Cardiac muscle cell (in vitro differentiated cells and primary cell): ENCODE measurements at regions not wholly inside any gene's neighbourhood (a gene's known extent, or its start where the extent isn't known, plus 50 kb on each side); places are given as distances from the start of the nearest gene placed in this dataset.
A peak's percentile ranks its signal among the peaks of the same experiment; 100 is the strongest.

Experiments used
- DNase-seq, 2 donors: peaks; one replicate each; pipeline versions ENCODE4 v3.0.0 to v3.0.0-alpha.2; 2010 to 2017; ENCODE audit warnings: low read depth in 1 of 2, low spot score in 1 of 2
- H3K27ac ChIP-seq: fragments of 200-600 bp; sonication (generic); 2 replicates; pipeline ENCODE4 v1.5.1; 2016
- H3K27me3 ChIP-seq: fragments of 200-600 bp; sonication (generic); 2 replicates; pipeline ENCODE4 v1.6.0; 2016; ENCODE audit warnings: control low read depth
- H3K36me3 ChIP-seq: fragments of 200-600 bp; sonication (generic); 2 replicates; pipeline ENCODE4 v1.5.1; 2016; ENCODE audit warnings: control low read depth
- H3K4me1 ChIP-seq: fragments of 200-600 bp; sonication (generic); 2 replicates; pipeline ENCODE4 v1.8.1; 2017; ENCODE audit warnings: low read depth, mild to moderate bottlenecking, mixed run types
- H3K4me3 ChIP-seq: fragments of 200-600 bp; sonication (generic); 2 replicates; pipeline ENCODE4 v1.5.1; 2016; ENCODE audit warnings: mild to moderate bottlenecking
- H3K9me3 ChIP-seq: fragments of 200-600 bp; sonication (generic); 2 replicates; pipeline ENCODE4 v1.5.1; 2017; ENCODE audit warnings: low read depth, mild to moderate bottlenecking, control low read depth
- CTCF ChIP-seq: IDR thresholded peaks from 2 replicates; pipeline ENCODE4 v1.5.1; 2012; ENCODE audit warnings: low read depth, mild to moderate bottlenecking, low read length

- no peak for TF ChIP-seq CTCF
- H3K4me1 ChIP-seq, result no peaks in the 10 kb centered on the region
- no peak for DNase-seq
- no peaks in the 10 kb centered on the region for H3K36me3 ChIP-seq
- no peak overlapping the region for H3K4me3 ChIP-seq
- no peak overlapping the region for H3K27ac ChIP-seq
- H3K27me3 ChIP-seq, result peaks cover 9% of the 10 kb centered on the region
- H3K9me3 ChIP-seq, result no peaks in the 10 kb centered on the region
These were observed 362.7 kb upstream of the MIR17HG start for GRCh38 chr13:90984756-90985155.

GRCh38 chr13:90995001-90995400 is 352.5 kb upstream of the MIR17HG start:
- Histone ChIP-seq H3K36me3 (no peaks in the 10 kb centered on the region), H3K4me1 (no peaks in the 10 kb centered on the region), H3K4me3 (no peak overlapping the region), H3K9me3 (no peaks in the 10 kb centered on the region), H3K27me3 (peaks cover 65% of the 10 kb centered on the region), H3K27ac (no peak overlapping the region)
- no peak for DNase-seq
- no peak for TF ChIP-seq CTCF

GRCh38 chr13:90995614-90996013 is 351.9 kb upstream of the MIR17HG start:
- Histone ChIP-seq H3K4me3 (no peak overlapping the region), H3K27me3 (peaks cover 65% of the 10 kb centered on the region), H3K36me3 (no peaks in the 10 kb centered on the region), H3K9me3 (no peaks in the 10 kb centered on the region), H3K27ac (no peak overlapping the region), H3K4me1 (no peaks in the 10 kb centered on the region)
- peak in 1 of 2 donors; percentile 12 for DNase-seq
- no peak for TF ChIP-seq CTCF

- TF ChIP-seq CTCF, result no peak
- no peaks in the 10 kb centered on the region for H3K9me3 ChIP-seq
- peaks cover 73% of the 10 kb centered on the region for H3K27me3 ChIP-seq
- DNase-seq, result no peak
- no peak overlapping the region for H3K4me3 ChIP-seq
- no peak overlapping the region for H3K27ac ChIP-seq
- H3K36me3 ChIP-seq, result no peaks in the 10 kb centered on the region
- H3K4me1 ChIP-seq, result no peaks in the 10 kb centered on the region
These were observed 349.5 kb upstream of the MIR17HG start for GRCh38 chr13:90997951-90998350.

- no peaks in the 10 kb centered on the region for H3K4me1 ChIP-seq
- no peak for TF ChIP-seq CTCF
- H3K27me3 ChIP-seq, result peaks cover 73% of the 10 kb centered on the region
- no peak overlapping the region for H3K4me3 ChIP-seq
- no peaks in the 10 kb centered on the region for H3K9me3 ChIP-seq
- H3K36me3 ChIP-seq, result no peaks in the 10 kb centered on the region
- DNase-seq, result no peak
- H3K27ac ChIP-seq, result no peak overlapping the region
These were observed 348.1 kb upstream of the MIR17HG start for GRCh38 chr13:90999401-90999800.

GRCh38 chr13:91001371-91001770 is 346.1 kb upstream of the MIR17HG start:
- no peak for TF ChIP-seq CTCF
- Histone ChIP-seq H3K4me1 (no peaks in the 10 kb centered on the region), H3K9me3 (no peaks in the 10 kb centered on the region), H3K27ac (no peak overlapping the region), H3K4me3 (no peak overlapping the region), H3K36me3 (no peaks in the 10 kb centered on the region), H3K27me3 (peaks cover 68% of the 10 kb centered on the region)
- DNase-seq, result no peak
